ENCODE measurements at regions not wholly inside any gene's neighbourhood (a gene's known extent, or its start where the extent isn't known, plus 50 kb on each side); places are given as distances from the start of the nearest gene placed in this dataset.

DNA sequence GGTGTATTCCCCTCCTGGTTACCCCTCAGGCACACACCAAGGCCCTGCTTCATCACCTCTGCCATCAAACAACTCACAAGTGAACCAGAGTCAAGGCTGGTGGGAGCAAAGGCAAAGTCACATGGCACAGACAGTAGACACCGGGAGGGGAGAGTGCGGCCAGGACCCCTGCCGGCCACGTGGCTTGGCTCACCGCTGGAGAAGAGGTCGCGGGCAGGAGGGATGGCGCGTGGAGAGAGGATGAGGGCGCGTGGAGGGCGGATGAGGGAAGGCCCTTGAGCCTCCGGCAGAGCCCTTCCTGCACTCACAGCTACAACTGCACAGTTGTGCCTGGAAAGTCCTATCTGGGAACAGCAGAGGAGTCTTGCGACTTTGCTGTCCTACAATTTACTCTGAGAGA is 104.2 kb upstream of the ADRA2C start:
- Histone ChIP-seq H3K36me3 (no peaks in the 10 kb centered on the region), H3K4me3 (no peak overlapping the region), H3K27ac (no peak overlapping the region), H3K27me3 (peaks cover 0 to 69% (median 0%) of the 10 kb centered on the region in 4 donors), H3K4me1 (no peaks in the 10 kb centered on the region), H3K9me3 (peaks cover 0 to 4% (median 0%) of the 10 kb centered on the region in 3 donors)
- TF ChIP-seq CTCF (IDR thresholded peaks at IDR 0.05) (no peak), POLR2A (IDR thresholded peaks at IDR 0.05) (no peak)
- intact Hi-C loops (cut with DNase I) = no loop called here
- 61 to 66% methylated on average over 12 to 13 of the region's 14 CpGs for WGBS, 2 donors
- DNase-seq = no peak

DNA sequence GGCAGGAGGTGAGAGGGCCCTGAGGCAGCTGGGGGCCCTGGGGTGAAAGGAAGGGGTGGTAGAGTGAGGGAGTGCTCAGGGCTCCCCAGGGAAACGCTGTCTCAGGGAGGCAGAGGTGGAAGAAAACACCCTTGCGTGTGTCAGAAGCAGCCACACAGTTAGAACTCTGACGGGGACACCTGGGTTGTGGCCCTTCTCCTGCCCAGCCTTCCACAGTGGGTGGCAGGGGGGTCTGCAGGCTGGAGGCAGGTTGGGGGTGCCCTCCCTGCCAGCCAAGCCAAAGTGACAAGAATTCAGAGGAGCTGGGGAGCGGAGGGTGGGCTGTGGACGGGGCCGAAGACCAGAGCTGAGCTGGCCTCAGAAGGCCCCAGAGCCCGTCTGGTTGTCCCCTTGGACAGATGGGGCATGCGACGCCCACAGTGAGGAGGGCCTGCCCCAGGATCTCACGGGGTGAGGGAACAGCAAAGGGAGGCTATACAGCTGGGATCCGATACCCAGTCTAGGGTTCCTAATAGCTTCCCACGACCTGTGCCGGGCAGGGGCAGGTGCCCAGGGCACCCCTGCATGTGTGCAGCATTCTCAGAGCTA is 105.2 kb upstream of the ADRA2C start:
- DNase-seq = no peak
- intact Hi-C loops (cut with DNase I) = no loop called here
- Histone ChIP-seq H3K27me3 (peaks cover 0 to 70% (median 0%) of the 10 kb centered on the region in 4 donors), H3K4me1 (no peaks in the 10 kb centered on the region), H3K36me3 (no peaks in the 10 kb centered on the region), H3K27ac (no peak overlapping the region), H3K4me3 (no peak overlapping the region), H3K9me3 (no peaks in the 10 kb centered on the region)
- TF ChIP-seq POLR2A (IDR thresholded peaks at IDR 0.05) = no peak
- 86 to 88% methylated on average over 4 to 13 of the region's 13 CpGs for WGBS, 2 donors

GRCh38 chr4:3660086-3660927 is 105.9 kb upstream of the ADRA2C start:
- no peak overlapping the region for H3K27ac ChIP-seq
- H3K27me3 ChIP-seq = peaks cover 0 to 77% (median 0%) of the 10 kb centered on the region in 4 donors
- intact Hi-C loops (cut with DNase I) = no loop called here
- TF ChIP-seq POLR2A (IDR thresholded peaks at IDR 0.05) (no peak), CTCF (IDR thresholded peaks at IDR 0.05) (no peak)
- no peaks in the 10 kb centered on the region for H3K4me1 ChIP-seq
- WGBS, 2 donors = 20 to 41% methylated on average over 3 to 8 of the region's 23 CpGs
- H3K4me3 ChIP-seq = no peak overlapping the region
- DNase-seq = no peak
- no peaks in the 10 kb centered on the region for H3K9me3 ChIP-seq
- H3K36me3 ChIP-seq = no peaks in the 10 kb centered on the region

- whole genome bisulfite sequencing, 2 donors = 57 to 76% methylated on average over 8 to 9 of the region's 9 CpGs
- Histone ChIP-seq H3K4me3 (no peak overlapping the region), H3K27ac (no peak overlapping the region), H3K27me3 (peaks cover 0 to 88% (median 0%) of the 10 kb centered on the region in 4 donors), H3K4me1 (no peaks in the 10 kb centered on the region), H3K9me3 (no peaks in the 10 kb centered on the region), H3K36me3 (no peaks in the 10 kb centered on the region)
- intact Hi-C loops (cut with DNase I) = no loop called here
- DNase-seq = no peak
- no peak for TF ChIP-seq POLR2A (IDR thresholded peaks at IDR 0.05)
- TF ChIP-seq CTCF (IDR thresholded peaks at IDR 0.05) = no peak
Observed at GRCh38 chr4:3659131-3659530, 107.1 kb upstream of the ADRA2C start.

DNA sequence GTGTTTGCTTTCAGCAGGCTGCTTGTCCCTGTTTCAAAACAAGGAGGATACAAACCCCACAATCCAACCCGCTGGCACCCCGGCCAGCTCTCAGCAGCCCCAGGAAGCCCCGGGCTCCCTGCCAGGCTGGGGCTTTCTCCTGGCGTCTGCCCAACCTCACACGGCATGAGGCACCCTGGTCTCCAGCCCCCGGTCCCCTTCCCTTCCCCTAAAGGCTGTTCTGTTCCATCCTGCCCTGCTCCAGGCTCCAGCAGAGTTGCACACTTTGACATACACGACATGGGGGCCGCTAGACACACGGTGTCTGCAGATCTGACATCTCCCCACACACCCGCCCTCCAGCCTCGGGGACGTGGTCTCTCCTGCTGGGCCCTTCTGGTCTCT is 107.7 kb upstream of the ADRA2C start:
- Histone ChIP-seq H3K36me3 (no peaks in the 10 kb centered on the region), H3K4me1 (no peaks in the 10 kb centered on the region), H3K9me3 (no peaks in the 10 kb centered on the region), H3K27ac (peak overlapping the region in 2 of 4 donors; percentile 46 to 79), H3K27me3 (peaks cover 0 to 95% (median 0%) of the 10 kb centered on the region in 4 donors), H3K4me3 (no peak overlapping the region)
- no peak for TF ChIP-seq POLR2A (IDR thresholded peaks at IDR 0.05)
- no peak for TF ChIP-seq CTCF (IDR thresholded peaks at IDR 0.05)
- intact Hi-C loops (cut with DNase I) = no loop called here
- 40 to 45% methylated on average over 10 to 12 of the region's 12 CpGs for WGBS, 2 donors
- DNase-seq = no peak
